H1 (cell line): ENCODE measurements at regions not wholly inside any gene's neighbourhood (a gene's known extent, or its start where the extent isn't known, plus 50 kb on each side); places are given as distances from the start of the nearest gene placed in this dataset.

Experiments
- CBX8 ChIP-seq: fragments of 300-800, 300-1000 bp; sonication (generic); IDR thresholded peaks from 2 replicates; pipeline ENCODE4 v1.7.1; 2016; ENCODE audit warnings: low read depth, low read length, borderline replicate concordance
- CTCF ChIP-seq, 3 experiments: IDR thresholded peaks; 1 replicate in 2 of 3; 2 replicates in 1 of 3; pipeline versions ENCODE4 v1.5.1 to v1.6.1; 2011; ENCODE audit warnings: low read length in 3 of 3, mild to moderate bottlenecking in 3 of 3, inconsistent platforms in 2 of 3, low read depth in 1 of 3, moderate library complexity in 1 of 3; ENCODE audit not compliant: insufficient read depth in 1 of 3; ENCODE audit errors: control extremely low read depth in 1 of 3
- USF2 ChIP-seq: IDR thresholded peaks from 2 replicates; pipeline ENCODE4 v1.6.1; 2011; ENCODE audit warnings: low read length, improper control_type of control experiment

DNA sequence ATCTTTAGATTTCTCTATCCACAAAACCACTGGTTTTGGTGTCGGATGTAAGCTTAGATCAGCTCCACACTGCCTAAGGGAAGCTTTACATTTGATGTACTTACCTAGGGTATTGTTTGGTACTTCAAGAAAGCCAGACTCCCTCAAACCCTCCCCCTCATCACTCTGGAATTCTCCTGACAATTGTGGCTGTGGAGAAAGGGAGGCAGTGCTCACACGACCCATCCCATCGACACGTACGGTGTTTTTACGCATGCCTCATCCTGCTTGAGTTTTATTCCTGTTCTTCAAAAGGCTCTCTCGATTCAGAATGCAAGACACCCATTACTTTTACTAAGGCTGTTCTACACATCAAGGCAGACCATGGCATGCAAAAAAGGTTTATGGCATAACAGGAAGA lies 67.3 kb upstream of the ONECUT1 start:
- no peak for TF ChIP-seq USF2
- no peak for TF ChIP-seq CBX8
- TF ChIP-seq CTCF (IDR thresholded peaks at IDR 0.05; ENCODE audit: control extremely low read depth in 1 of 3, insufficient read depth in 1 of 3, low read depth in 1 of 3, low read length in 3 of 3) = no peak
